Effector memory CD4-positive, alpha-beta T cell (primary cell): ENCODE measurements at regions not wholly inside any gene's neighbourhood (a gene's known extent, or its start where the extent isn't known, plus 50 kb on each side); places are given as distances from the start of the nearest gene placed in this dataset.

Experiments used
- DNase-seq, 3 donors: peaks; one replicate each; pipeline ENCODE4 v3.0.0-alpha.2; 2020
- H3K27ac ChIP-seq: 2 replicates; pipeline ENCODE4 v1.7.0; 2013; ENCODE audit warnings: mild to moderate bottlenecking, low read length, moderate library complexity; ENCODE audit not compliant: insufficient read depth, poor library complexity, severe bottlenecking
- H3K27me3 ChIP-seq: replicated peaks from 2 replicates; pipeline ENCODE4 v1.7.0; 2013; ENCODE audit warnings: mild to moderate bottlenecking, low read length; ENCODE audit not compliant: insufficient read depth, control insufficient read depth, poor library complexity, severe bottlenecking
- H3K36me3 ChIP-seq: 2 replicates; pipeline ENCODE4 v1.7.0; 2013; ENCODE audit warnings: mild to moderate bottlenecking, low read length, moderate library complexity; ENCODE audit not compliant: control insufficient read depth, insufficient read depth
- H3K4me1 ChIP-seq: 2 replicates; pipeline ENCODE4 v1.7.0; 2013; ENCODE audit warnings: low read length, mild to moderate bottlenecking; ENCODE audit not compliant: control insufficient read depth, insufficient read depth, poor library complexity, severe bottlenecking
- H3K4me3 ChIP-seq: 2 replicates; pipeline ENCODE4 v1.7.0; 2013; ENCODE audit warnings: low read length, low read depth, mild to moderate bottlenecking; ENCODE audit not compliant: insufficient read depth, poor library complexity, severe bottlenecking
- H3K9me3 ChIP-seq: 2 replicates; pipeline ENCODE4 v1.7.0; 2013; ENCODE audit warnings: mild to moderate bottlenecking, low read length, moderate library complexity; ENCODE audit not compliant: control insufficient read depth

- no peaks in the 10 kb centered on the region for H3K27me3 ChIP-seq
- H3K27ac ChIP-seq = no peak overlapping the region
- H3K4me1 ChIP-seq = no peaks in the 10 kb centered on the region
- H3K4me3 ChIP-seq = no peak overlapping the region
- H3K9me3 ChIP-seq = no peaks in the 10 kb centered on the region
- DNase-seq = no peak
- H3K36me3 ChIP-seq = no peaks in the 10 kb centered on the region
These were observed 206.8 kb upstream of the NUDT4 start for GRCh38 chr12:93170928-93171327.

GRCh38 chr12:93173178-93173957 is 204.4 kb upstream of the NUDT4 start:
- DNase-seq = no peak
- no peaks in the 10 kb centered on the region for H3K36me3 ChIP-seq
- no peak overlapping the region for H3K27ac ChIP-seq
- no peaks in the 10 kb centered on the region for H3K9me3 ChIP-seq
- no peaks in the 10 kb centered on the region for H3K27me3 ChIP-seq
- no peaks in the 10 kb centered on the region for H3K4me1 ChIP-seq
- H3K4me3 ChIP-seq = no peak overlapping the region

GRCh38 chr12:93174048-93174447 is 203.7 kb upstream of the NUDT4 start:
- Histone ChIP-seq H3K4me1 (no peaks in the 10 kb centered on the region), H3K27ac (no peak overlapping the region), H3K9me3 (no peaks in the 10 kb centered on the region), H3K4me3 (no peak overlapping the region), H3K27me3 (no peaks in the 10 kb centered on the region), H3K36me3 (no peaks in the 10 kb centered on the region)
- DNase-seq = no peak

GRCh38 chr12:93174473-93174872 is 203.3 kb upstream of the NUDT4 start:
- H3K27ac ChIP-seq = no peak overlapping the region
- H3K27me3 ChIP-seq = no peaks in the 10 kb centered on the region

GRCh38 chr12:93176165-93176564 is 201.6 kb upstream of the NUDT4 start:
- H3K4me1 ChIP-seq = no peaks in the 10 kb centered on the region
- H3K27ac ChIP-seq = no peak overlapping the region
- H3K4me3 ChIP-seq = no peak overlapping the region
- DNase-seq = no peak
- no peaks in the 10 kb centered on the region for H3K36me3 ChIP-seq
- H3K27me3 ChIP-seq = no peaks in the 10 kb centered on the region
- no peaks in the 10 kb centered on the region for H3K9me3 ChIP-seq

More at GRCh38 chr12:93174473-93174872, 203.3 kb upstream of the NUDT4 start:
- Histone ChIP-seq H3K36me3 (no peaks in the 10 kb centered on the region), H3K4me1 (no peaks in the 10 kb centered on the region), H3K4me3 (no peak overlapping the region), H3K9me3 (no peaks in the 10 kb centered on the region)
- no peak for DNase-seq

GRCh38 chr12:93176610-93177126 is 201.1 kb upstream of the NUDT4 start:
- Histone ChIP-seq H3K27ac (no peak overlapping the region), H3K4me3 (no peak overlapping the region), H3K9me3 (no peaks in the 10 kb centered on the region), H3K36me3 (no peaks in the 10 kb centered on the region), H3K27me3 (no peaks in the 10 kb centered on the region), H3K4me1 (no peaks in the 10 kb centered on the region)
- no peak for DNase-seq

- H3K27me3 ChIP-seq = no peaks in the 10 kb centered on the region
- no peaks in the 10 kb centered on the region for H3K9me3 ChIP-seq
- H3K4me3 ChIP-seq = no peak overlapping the region
- no peaks in the 10 kb centered on the region for H3K36me3 ChIP-seq
- no peaks in the 10 kb centered on the region for H3K4me1 ChIP-seq
- no peak for DNase-seq
- no peak overlapping the region for H3K27ac ChIP-seq
These were observed 200.2 kb upstream of the NUDT4 start for GRCh38 chr12:93177208-93178153.

- Histone ChIP-seq H3K27ac (no peak overlapping the region), H3K9me3 (no peaks in the 10 kb centered on the region), H3K36me3 (no peaks in the 10 kb centered on the region), H3K27me3 (no peaks in the 10 kb centered on the region), H3K4me1 (no peaks in the 10 kb centered on the region), H3K4me3 (no peak overlapping the region)
- DNase-seq = no peak
These were observed 199.4 kb upstream of the NUDT4 start for GRCh38 chr12:93178154-93178878.

GRCh38 chr12:93179792-93180191 is 197.9 kb upstream of the NUDT4 start:
- Histone ChIP-seq H3K27me3 (no peaks in the 10 kb centered on the region), H3K27ac (no peak overlapping the region), H3K9me3 (no peaks in the 10 kb centered on the region), H3K4me3 (no peak overlapping the region), H3K36me3 (no peaks in the 10 kb centered on the region), H3K4me1 (no peaks in the 10 kb centered on the region)
- no peak for DNase-seq
